Tibial nerve (tissue), 4 donors: ENCODE measurements at regions not wholly inside any gene's neighbourhood (a gene's known extent, or its start where the extent isn't known, plus 50 kb on each side); places are given as distances from the start of the nearest gene placed in this dataset.

Experiments used
- CTCF ChIP-seq, 5 experiments: fragments of 200-600 bp in 3 of 5; fragments of 450-650 bp in 2 of 5; sonication (generic) in 3 of 5; IDR thresholded peaks; one replicate each; pipeline ENCODE4 v1.5.1; 2016 to 2019; ENCODE audit warnings: antibody characterized with exemption in 5 of 5, mild to moderate bottlenecking in 3 of 5, moderate library complexity in 2 of 5
- EP300 ChIP-seq, 2 donors: sonication (generic); formaldehyde crosslinking; IDR thresholded peaks; one replicate each; pipeline ENCODE4 v1.6.1; 2017; ENCODE audit warnings: antibody characterized with exemption in 2 of 2, mild to moderate bottlenecking in 1 of 2

- no peak for TF ChIP-seq CTCF (IDR thresholded peaks at IDR 0.05)
- no peak for TF ChIP-seq EP300 (IDR thresholded peaks at IDR 0.05)
These were observed 93.0 kb upstream of the KLHL29 start for GRCh38 chr2:23292024-23292423.
